H1 (cell line): ENCODE measurements at regions not wholly inside any gene's neighbourhood (a gene's known extent, or its start where the extent isn't known, plus 50 kb on each side); places are given as distances from the start of the nearest gene placed in this dataset.

ENCODE experiments used
- CTCF ChIA-PET: fragments of 300-600 bp; sonication (Branson Sonifier 250); formaldehyde crosslinking; loops from one replicate; lab custom pipeline; 2021; ENCODE audit not compliant: partially characterized antibody; lab: Charles Lee
- POLR2A ChIA-PET: fragments of 300-600 bp; sonication (Branson Sonifier 250); formaldehyde crosslinking; loops from one replicate; lab custom pipeline; 2021; ENCODE audit warnings: inconsistent platforms; ENCODE audit not compliant: partially characterized antibody; lab: Charles Lee
- DNase-seq, 2 experiments: peaks; one replicate each; pipeline versions ENCODE4 v3.0.0 to v3.0.0-alpha.2; 2010 to 2022; ENCODE audit warnings: low spot score in 2 of 2, low read depth in 1 of 2, mixed read lengths in 1 of 2
- FAIRE-seq: peaks from 2 replicates; lab custom pipeline; 2011; peaks lifted over from hg19 to GRCh38; lab: Jason Lieb, UNC
- H2AFZ ChIP-seq: 2 replicates; pipeline ENCODE4 v1.8.1; 2012; ENCODE audit warnings: low read length, inconsistent platforms
- H2AK5ac ChIP-seq: 2 replicates; pipeline ENCODE4 v1.6.1; 2013; ENCODE audit warnings: low read depth, low read length
- H2BK120ac ChIP-seq: replicated peaks from 2 replicates; pipeline ENCODE3; 2013; ENCODE audit warnings: low read depth, low read length, inconsistent platforms
- H2BK12ac ChIP-seq: 2 replicates; pipeline ENCODE4 v1.6.1; 2013; ENCODE audit warnings: low read depth, low read length
- H2BK15ac ChIP-seq: 2 replicates; pipeline ENCODE4 v1.6.1; 2013; ENCODE audit warnings: low read length
- H2BK20ac ChIP-seq: 2 replicates; pipeline ENCODE4 v1.6.1; 2013; ENCODE audit warnings: low read length
- H2BK5ac ChIP-seq: 2 replicates; pipeline ENCODE4 v1.6.1; 2013; ENCODE audit warnings: low read depth, low read length
- H3K14ac ChIP-seq: 2 replicates; pipeline ENCODE4 v1.6.1; 2013; ENCODE audit warnings: inconsistent platforms; ENCODE audit not compliant: insufficient read length
- H3K18ac ChIP-seq: 2 replicates; pipeline ENCODE4 v1.6.1; 2013; ENCODE audit warnings: low read length; ENCODE audit errors: extremely low read depth
- H3K23ac ChIP-seq: 2 replicates; pipeline ENCODE4 v1.6.1; 2013; ENCODE audit warnings: inconsistent platforms; ENCODE audit not compliant: insufficient read length
- H3K23me2 ChIP-seq: 2 replicates; pipeline ENCODE4 v1.6.1; 2013; ENCODE audit warnings: low read depth, low read length
- H3K27ac ChIP-seq: 2 replicates; pipeline ENCODE4 v1.6.1; 2011; ENCODE audit warnings: low read depth, low read length, inconsistent platforms
- H3K27me3 ChIP-seq, 4 experiments: replicated peaks in 1 of 4; 1 replicate in 1 of 4; 2 replicates in 3 of 4; pipeline versions ENCODE4 v1.6.1 to v1.8.1; 2011 to 2013; ENCODE audit warnings: low read length in 3 of 4, mild to moderate bottlenecking in 3 of 4, inconsistent platforms in 2 of 4, mixed read lengths in 2 of 4, moderate library complexity in 1 of 4; ENCODE audit not compliant: control insufficient read depth in 3 of 4, insufficient read depth in 3 of 4; ENCODE audit errors: extremely low read depth in 1 of 4
- H3K36me3 ChIP-seq, 4 experiments: 2 replicates each; pipeline versions ENCODE4 v1.6.1 to v1.8.1; 2011 to 2013; ENCODE audit warnings: mild to moderate bottlenecking in 4 of 4, low read length in 3 of 4, moderate library complexity in 2 of 4, control low read depth in 1 of 4, inconsistent platforms in 1 of 4; ENCODE audit not compliant: insufficient read depth in 4 of 4, control insufficient read depth in 2 of 4
- H3K4ac ChIP-seq: replicated peaks from 2 replicates; pipeline ENCODE3; 2013; ENCODE audit warnings: low read length, low read depth, mixed read lengths, inconsistent platforms; ENCODE audit not compliant: insufficient read length
- H3K4me1 ChIP-seq, 4 experiments: replicated peaks in 1 of 4; 1 replicate in 1 of 4; 2 replicates in 3 of 4; pipeline versions ENCODE4 v1.6.1 to v1.8.1; 2011 to 2013; ENCODE audit warnings: low read length in 3 of 4, inconsistent platforms in 2 of 4, mixed read lengths in 1 of 4; ENCODE audit not compliant: insufficient read depth in 4 of 4, control insufficient read depth in 3 of 4
- H3K4me2 ChIP-seq, 2 experiments: 2 replicates each; pipeline versions ENCODE4 v1.6.1 to v1.8.1; 2011 to 2013; ENCODE audit warnings: low read depth in 2 of 2, low read length in 2 of 2, control low read depth in 1 of 2, inconsistent platforms in 1 of 2, mild to moderate bottlenecking in 1 of 2; ENCODE audit not compliant: insufficient read depth in 1 of 2
- H3K4me3 ChIP-seq, 4 experiments: fragments of 200-600, 300-600 bp in 1 of 4; sonication (generic), shearing (Covaris generic), sonication (Bioruptor Twin) in 1 of 4; 2 replicates each; pipeline versions ENCODE4 v1.5.1 to v1.8.1; 2011 to 2016; ENCODE audit warnings: low read length in 4 of 4, low read depth in 3 of 4, control low read depth in 2 of 4, inconsistent platforms in 2 of 4, mild to moderate bottlenecking in 2 of 4, mixed read lengths in 1 of 4, moderate library complexity in 1 of 4; ENCODE audit not compliant: insufficient read depth in 2 of 4; ENCODE audit errors: extremely low read depth in 1 of 4
- H3K56ac ChIP-seq: replicated peaks from 2 replicates; pipeline ENCODE3; 2013; ENCODE audit warnings: low read depth, mild to moderate bottlenecking, mixed read lengths, low read length, inconsistent platforms; ENCODE audit not compliant: insufficient read length
- H3K79me1 ChIP-seq: 2 replicates; pipeline ENCODE4 v1.6.1; 2013; ENCODE audit warnings: low read depth, low read length, control low read depth
- H3K79me2 ChIP-seq, 2 experiments: 2 replicates each; pipeline versions ENCODE4 v1.6.1 to v1.8.1; 2012 to 2013; ENCODE audit warnings: low read length in 2 of 2, mild to moderate bottlenecking in 2 of 2, inconsistent platforms in 1 of 2; ENCODE audit not compliant: insufficient read depth in 2 of 2, control insufficient read depth in 1 of 2
- H3K9ac ChIP-seq, 4 experiments: replicated peaks in 1 of 4; 1 replicate in 1 of 4; 2 replicates in 3 of 4; pipeline versions ENCODE4 v1.6.1 to v1.8.1; 2011 to 2013; ENCODE audit warnings: low read depth in 3 of 4, low read length in 3 of 4, control low read depth in 2 of 4, mild to moderate bottlenecking in 2 of 4, moderate library complexity in 2 of 4, inconsistent platforms in 1 of 4; ENCODE audit errors: extremely low read depth in 1 of 4
- H3K9me3 ChIP-seq, 2 experiments: 2 replicates each; pipeline versions ENCODE4 v1.6.1 to v1.8.1; 2012 to 2013; ENCODE audit warnings: mild to moderate bottlenecking in 2 of 2, moderate library complexity in 2 of 2, control low read depth in 1 of 2, inconsistent platforms in 1 of 2, low read depth in 1 of 2, low read length in 1 of 2, mixed read lengths in 1 of 2; ENCODE audit not compliant: insufficient read depth in 2 of 2
- H4K20me1 ChIP-seq, 2 experiments: replicated peaks in 1 of 2; 2 replicates each; pipeline versions ENCODE3 to v1.8.1; 2011 to 2013; ENCODE audit warnings: inconsistent platforms in 2 of 2, low read length in 2 of 2, mild to moderate bottlenecking in 1 of 2; ENCODE audit not compliant: insufficient read depth in 2 of 2, control insufficient read depth in 1 of 2
- H4K5ac ChIP-seq: 2 replicates; pipeline ENCODE4 v1.6.1; 2013; ENCODE audit warnings: low read length, low read depth, mixed read lengths, inconsistent platforms; ENCODE audit not compliant: insufficient read length
- H4K8ac ChIP-seq: 2 replicates; pipeline ENCODE4 v1.8.0; 2013; ENCODE audit warnings: mild to moderate bottlenecking, moderate library complexity, low read length, inconsistent platforms; ENCODE audit not compliant: insufficient read depth; ENCODE audit errors: extremely low read depth
- H4K91ac ChIP-seq: replicated peaks from 2 replicates; pipeline ENCODE3; 2013; ENCODE audit warnings: low read length, mixed read lengths, inconsistent platforms; ENCODE audit not compliant: insufficient read length
- ATF2 ChIP-seq: IDR thresholded peaks from 2 replicates; pipeline ENCODE4 v1.6.1; 2012; ENCODE audit warnings: low read length, inconsistent platforms
- CTCF ChIP-seq, 3 experiments: IDR thresholded peaks; 1 replicate in 2 of 3; 2 replicates in 1 of 3; pipeline versions ENCODE4 v1.5.1 to v1.6.1; 2011; ENCODE audit warnings: low read length in 3 of 3, mild to moderate bottlenecking in 3 of 3, inconsistent platforms in 2 of 3, low read depth in 1 of 3, moderate library complexity in 1 of 3; ENCODE audit not compliant: insufficient read depth in 1 of 3; ENCODE audit errors: control extremely low read depth in 1 of 3
- EGR1 ChIP-seq: IDR thresholded peaks from 2 replicates; pipeline ENCODE4 v1.6.1; 2011; ENCODE audit warnings: low read depth, low read length, borderline replicate concordance
- HDAC2 ChIP-seq, 2 experiments: fragments of 300-600 bp in 1 of 2; sonication (generic) in 1 of 2; IDR thresholded peaks; 2 replicates each; pipeline ENCODE4 v1.6.1; 2011 to 2012; ENCODE audit warnings: low read depth in 2 of 2, low read length in 2 of 2, mild to moderate bottlenecking in 2 of 2, moderate library complexity in 2 of 2, borderline replicate concordance in 1 of 2, inconsistent platforms in 1 of 2
- KDM4A ChIP-seq: IDR thresholded peaks from one replicate; pipeline ENCODE4 v1.7.1; 2012; ENCODE audit warnings: low read depth, mild to moderate bottlenecking, moderate library complexity, low read length, inconsistent platforms; ENCODE audit not compliant: severe bottlenecking
- KDM5A ChIP-seq: fragments of 200-600 bp; IDR thresholded peaks from 2 replicates; pipeline ENCODE4 v1.7.1; 2012; ENCODE audit warnings: mild to moderate bottlenecking, low read length, inconsistent platforms, mixed read lengths
- MAFK ChIP-seq: IDR thresholded peaks from 2 replicates; pipeline ENCODE4 v1.6.1; 2012; ENCODE audit warnings: low read depth, mild to moderate bottlenecking, improper control_type of control experiment, low read length
- POLR2A ChIP-seq, 2 experiments: IDR thresholded peaks; 1 replicate in 1 of 2; 2 replicates in 1 of 2; pipeline ENCODE4 v1.6.1; 2011; ENCODE audit warnings: low read depth in 2 of 2, low read length in 2 of 2, mild to moderate bottlenecking in 2 of 2; ENCODE audit errors: control extremely low read depth in 1 of 2
- RNF2 ChIP-seq: fragments of 200-900, 300-1000 bp; sonication (generic); IDR thresholded peaks from 2 replicates; pipeline ENCODE4 v1.7.1; 2016; ENCODE audit warnings: borderline replicate concordance, low read depth, mild to moderate bottlenecking, antibody characterized with exemption, low read length; ENCODE audit not compliant: poor library complexity, severe bottlenecking; ENCODE audit errors: missing control alignments
- SUZ12 ChIP-seq: fragments of 200-600 bp; sonication (generic); IDR thresholded peaks from 2 replicates; pipeline ENCODE4 v1.6.1; 2012; ENCODE audit warnings: mild to moderate bottlenecking, inconsistent platforms, low read length, moderate library complexity, mixed read lengths
- WGBS, 2 experiments: shearing (Covaris generic) in 1 of 2; methylation state at CpG; one replicate each; pipeline versions ENCODE4 v1.1.6 to v1.1.7; 2013 to 2015; ENCODE audit warnings: low lambda C conversion rate in 2 of 2, mixed read lengths in 2 of 2, inconsistent platforms in 1 of 2, low coverage in 1 of 2, missing lambda C conversion rate in 1 of 2; ENCODE audit not compliant: insufficient replicate concordance in 2 of 2, insufficient coverage in 1 of 2, insufficient read length in 1 of 2; ENCODE audit errors: extremely low coverage in 1 of 2, missing lambda C conversion rate in 1 of 2; 5-methylcytosine and 5-hydroxymethylcytosine counted together

- no peaks in the 10 kb centered on the region for H3K79me2 ChIP-seq
- H2BK20ac ChIP-seq: no peak overlapping the region
- no peak for DNase-seq
- no peak overlapping the region for H2BK12ac ChIP-seq
- no peak overlapping the region for H4K5ac ChIP-seq
- H2BK15ac ChIP-seq: no peak overlapping the region
- peaks cover 0 to 1% (median 0%) of the 10 kb centered on the region in 4 experiments; a peak in 1 of 7 replicates for H3K27me3 ChIP-seq
- H3K9me3 ChIP-seq: no peaks in the 10 kb centered on the region
- H3K18ac ChIP-seq: no peak overlapping the region
- H3K4me2 ChIP-seq: no peak overlapping the region
- H3K4me3 ChIP-seq: no peak overlapping the region
- no peaks in the 10 kb centered on the region for H3K4me1 ChIP-seq
- H4K20me1 ChIP-seq: no peaks in the 10 kb centered on the region
- no peak overlapping the region for H3K23ac ChIP-seq
- no peak overlapping the region for H3K4ac ChIP-seq
- no peak overlapping the region for H2AFZ ChIP-seq
- H2BK120ac ChIP-seq: no peak overlapping the region
- no peak overlapping the region for H4K8ac ChIP-seq
- WGBS, 2 experiments: 91% methylated on average over 4 of the region's 4 CpGs; no CpG with 5 or more reads in 1 of the 2 experiments
- no peak overlapping the region for H3K9ac ChIP-seq
- H2AK5ac ChIP-seq: no peak overlapping the region
- H3K79me1 ChIP-seq: no peaks in the 10 kb centered on the region
- CTCF ChIA-PET: interaction anchor here (0.6 to 0.9 kb wide), 3 partner anchors 26 to 179 kb away, joined by 3 read pairs; no protein-coding TSS in a partner anchor
- H4K91ac ChIP-seq: no peak overlapping the region
- no peaks in the 10 kb centered on the region for H3K23me2 ChIP-seq
- no peaks in the 10 kb centered on the region for H3K36me3 ChIP-seq
- H2BK5ac ChIP-seq: no peak overlapping the region
- FAIRE-seq: no peak
- no peak overlapping the region for H3K14ac ChIP-seq
- H3K56ac ChIP-seq: no peak overlapping the region
- H3K27ac ChIP-seq: no peak overlapping the region
- POLR2A ChIA-PET: no interaction called here
- TF ChIP-seq EGR1: no peak
- no peak for TF ChIP-seq HDAC2 (IDR thresholded peaks at IDR 0.05; ENCODE audit: borderline replicate concordance in 1 of 2, low read depth in 2 of 2, low read length in 2 of 2)
- no peak for TF ChIP-seq RNF2
- TF ChIP-seq POLR2A (IDR thresholded peaks at IDR 0.05; ENCODE audit: control extremely low read depth in 1 of 2, low read depth in 2 of 2, low read length in 2 of 2): no peak
- no peak for TF ChIP-seq CTCF (IDR thresholded peaks at IDR 0.05; ENCODE audit: control extremely low read depth in 1 of 3, insufficient read depth in 1 of 3, low read depth in 1 of 3, low read length in 3 of 3)
- no peak for TF ChIP-seq MAFK
- TF ChIP-seq KDM4A: no peak
- no peak for TF ChIP-seq SUZ12
- no peak for TF ChIP-seq ATF2
- no peak for TF ChIP-seq KDM5A
These were observed 97.4 kb upstream of the NABP1 start for GRCh38 chr2:191580581-191580980.
